Activated CD8-positive, alpha-beta memory T cell treated with anti-CD3 and anti-CD28 coated beads, Interleukin-2, amount 50 U/mL, for 48 hours (primary cell): ENCODE measurements at regions not wholly inside any gene's neighbourhood (a gene's known extent, or its start where the extent isn't known, plus 50 kb on each side); places are given as distances from the start of the nearest gene placed in this dataset.

Experiments
- DNase-seq: peaks from one replicate; pipeline ENCODE4 v3.0.0-alpha.2; 2020

- no peak for DNase-seq
Measured at GRCh38 chr6:10028222-10028621, 386.7 kb downstream of the TFAP2A start.

GRCh38 chr6:10019851-10020250, 395.0 kb downstream of the TFAP2A start:
- DNase-seq, result no peak

- DNase-seq, result no peak
Measured at GRCh38 chr6:10014557-10014956, 400.3 kb downstream of the TFAP2A start.

DNA sequence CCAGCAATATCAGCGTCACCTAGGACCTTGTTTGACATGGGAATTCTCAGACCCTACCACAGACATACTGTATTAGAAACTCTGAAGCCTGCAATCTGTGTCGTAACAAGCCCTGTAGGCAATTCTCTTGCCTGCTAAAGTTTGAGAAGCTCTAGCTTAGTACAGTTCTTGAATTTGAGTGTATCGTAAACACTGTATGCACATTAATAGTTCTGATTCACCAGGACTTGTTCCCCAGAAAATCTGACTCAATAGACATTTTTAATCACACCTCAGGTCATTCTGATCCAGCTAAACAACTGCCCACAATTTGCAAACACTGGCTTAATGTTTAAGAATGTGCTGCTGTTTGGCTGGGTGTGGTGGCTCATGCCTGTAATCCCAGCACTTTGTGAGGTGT, 414.3 kb downstream of the TFAP2A start:
- DNase-seq, result no peak

GRCh38 chr6:9999796-10000195, 415.1 kb downstream of the TFAP2A start:
- DNase-seq, result no peak

DNA sequence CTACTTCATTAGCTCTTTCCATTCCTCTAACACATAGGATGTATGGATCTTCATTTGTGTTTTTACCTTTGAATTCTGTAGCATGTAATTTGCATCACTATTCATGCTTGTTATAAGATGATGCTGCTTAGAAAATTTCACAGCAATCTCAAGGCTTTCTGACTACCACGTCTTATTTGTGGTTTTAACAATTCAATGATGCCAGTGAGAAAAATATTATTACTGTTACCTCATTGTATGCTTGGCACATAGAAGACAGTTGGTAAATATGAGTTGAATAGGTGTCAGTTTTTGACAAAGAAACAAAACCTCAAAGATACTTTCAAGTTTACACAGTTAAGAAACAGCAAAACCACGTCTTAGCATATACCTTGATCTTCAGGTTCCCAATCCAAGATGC, 428.6 kb downstream of the TFAP2A start:
- no peak for DNase-seq

GRCh38 chr6:9985481-9985880, 429.4 kb downstream of the TFAP2A start:
- DNase-seq, result no peak

- DNase-seq, result no peak
Measured at GRCh38 chr6:9984607-9985006, 430.3 kb downstream of the TFAP2A start.

DNA sequence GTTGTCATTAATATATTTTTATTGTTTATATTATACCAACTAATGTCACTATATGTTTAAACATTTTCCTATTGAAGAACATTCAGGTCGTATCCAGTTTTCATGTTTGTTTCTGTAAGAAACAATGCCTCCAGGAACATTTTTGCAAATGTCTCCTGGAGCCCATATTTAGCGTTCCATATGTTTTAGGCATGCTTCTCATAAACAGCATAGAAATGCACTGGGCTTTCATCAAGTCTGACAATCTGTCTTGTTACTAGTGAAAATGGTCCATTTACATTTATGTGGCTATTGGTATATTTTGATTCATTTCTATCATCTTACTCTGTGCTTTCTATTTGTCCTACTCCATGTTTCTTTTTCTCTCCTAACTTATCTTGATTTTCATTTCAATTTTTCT, 431.7 kb downstream of the TFAP2A start:
- DNase-seq, result no peak

GRCh38 chr6:9982215-9982614, 432.7 kb downstream of the TFAP2A start:
- DNase-seq, result no peak

DNA sequence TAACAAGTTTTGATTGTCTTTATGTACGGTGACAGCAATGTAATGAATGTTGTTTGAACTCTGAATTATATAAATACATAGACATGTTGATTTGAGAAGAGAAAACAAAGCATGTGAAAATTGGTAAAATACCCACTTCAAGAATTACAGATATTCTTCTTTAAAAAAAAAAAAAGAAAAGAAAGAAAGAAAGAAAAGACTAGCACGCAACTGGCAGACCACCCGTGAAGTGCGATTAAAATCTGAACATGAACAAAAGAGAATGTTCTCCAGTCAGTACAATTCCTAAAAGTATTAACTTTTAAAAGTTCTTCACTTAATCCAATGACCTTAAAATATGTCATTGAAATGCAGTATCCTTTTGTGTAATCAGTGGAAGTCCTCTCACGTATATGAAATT, 434.9 kb downstream of the TFAP2A start:
- no peak for DNase-seq

GRCh38 chr6:9978480-9978879, 436.4 kb downstream of the TFAP2A start:
- DNase-seq, result no peak

GRCh38 chr6:9977411-9977810, 437.5 kb downstream of the TFAP2A start:
- DNase-seq, result no peak

GRCh38 chr6:9961646-9962045, 453.2 kb downstream of the TFAP2A start:
- DNase-seq, result no peak

- DNase-seq, result no peak
Measured at GRCh38 chr6:9957215-9957759, 457.6 kb downstream of the TFAP2A start.

DNA sequence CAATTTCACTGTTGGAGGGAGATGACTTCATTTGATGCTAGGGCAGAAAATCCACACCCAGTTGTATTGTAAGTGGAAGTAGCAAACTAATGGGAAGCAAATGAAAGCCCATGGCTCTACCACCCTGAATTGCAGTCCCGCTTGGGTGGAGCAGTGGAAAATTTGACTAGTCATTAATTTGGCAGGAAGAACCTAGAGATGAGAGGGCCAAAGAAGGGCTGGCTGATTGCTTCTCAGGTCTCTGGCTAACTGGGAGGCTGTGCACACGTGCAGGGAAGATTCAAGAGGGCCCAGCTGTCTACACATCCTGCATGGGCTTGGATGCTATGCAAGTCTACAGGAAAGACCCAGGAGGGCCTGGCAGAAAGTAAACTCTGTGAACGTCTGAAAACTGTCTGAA, 466.2 kb downstream of the TFAP2A start:
- DNase-seq, result no peak

GRCh38 chr6:9943986-9944385, 470.9 kb downstream of the TFAP2A start:
- no peak for DNase-seq

DNA sequence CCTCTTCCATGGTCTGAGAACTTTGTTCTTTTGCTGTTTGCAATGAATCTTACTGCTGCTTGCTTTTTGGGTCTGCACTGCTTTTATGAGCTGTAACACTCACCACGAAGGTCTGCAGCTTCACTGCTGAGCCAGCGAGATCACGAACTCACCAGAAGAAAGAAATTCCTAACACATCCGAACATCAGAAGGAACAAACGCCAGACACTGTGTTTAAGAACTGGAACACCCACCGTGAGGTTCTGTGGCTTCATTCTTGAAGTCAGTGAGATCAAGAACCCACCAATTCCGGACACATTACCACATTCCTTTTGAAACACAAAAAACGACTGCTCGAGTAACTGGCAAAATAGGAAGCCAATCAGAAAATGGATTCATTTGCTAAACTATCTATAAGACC, 471.8 kb downstream of the TFAP2A start:
- no peak for DNase-seq

DNA sequence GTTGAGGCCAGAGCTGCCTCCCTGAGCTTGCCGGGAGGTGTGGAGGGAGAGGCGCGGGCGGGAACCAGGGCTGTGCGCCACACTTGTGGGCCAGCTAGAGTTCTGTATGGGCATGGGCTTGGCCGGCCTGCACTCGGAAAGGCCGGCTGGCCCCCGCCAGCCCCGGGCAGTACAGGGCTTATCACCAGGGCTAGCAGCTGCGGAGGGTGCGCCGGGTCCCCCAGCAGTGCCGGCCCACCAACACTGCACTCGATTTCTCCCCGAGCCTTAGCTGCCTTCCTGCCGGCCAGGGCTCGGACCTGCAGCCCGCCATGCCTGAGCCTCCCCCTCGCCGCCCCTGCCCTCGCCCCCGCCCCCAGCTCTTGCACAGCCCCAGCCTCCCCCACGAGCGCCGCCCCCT, 472.7 kb downstream of the TFAP2A start:
- DNase-seq, result no peak

GRCh38 chr6:9938801-9939200, 476.1 kb downstream of the TFAP2A start:
- no peak for DNase-seq

GRCh38 chr6:9937031-9937763, 477.7 kb downstream of the TFAP2A start:
- no peak for DNase-seq

- DNase-seq, result no peak
Measured at GRCh38 chr6:9936551-9936950, 478.3 kb downstream of the TFAP2A start.

DNA sequence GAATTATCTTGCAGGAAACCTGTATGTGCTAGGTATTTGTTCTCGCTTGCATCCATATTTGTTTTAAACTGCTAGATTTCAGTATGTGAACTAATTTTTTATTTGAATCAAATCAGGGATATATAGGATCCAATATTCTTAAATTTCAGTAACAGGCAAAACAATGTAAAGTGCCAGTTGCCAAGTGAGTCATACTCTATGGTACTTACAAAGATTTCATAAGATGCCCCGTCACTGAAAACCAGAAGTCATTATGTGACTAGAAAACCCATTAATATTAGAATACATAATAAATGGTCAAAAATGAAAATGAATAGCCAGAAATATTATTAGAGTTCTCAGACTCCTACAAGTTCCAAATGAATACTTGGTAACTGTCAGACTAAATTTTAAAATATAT, 481.2 kb downstream of the TFAP2A start:
- no peak for DNase-seq

DNA sequence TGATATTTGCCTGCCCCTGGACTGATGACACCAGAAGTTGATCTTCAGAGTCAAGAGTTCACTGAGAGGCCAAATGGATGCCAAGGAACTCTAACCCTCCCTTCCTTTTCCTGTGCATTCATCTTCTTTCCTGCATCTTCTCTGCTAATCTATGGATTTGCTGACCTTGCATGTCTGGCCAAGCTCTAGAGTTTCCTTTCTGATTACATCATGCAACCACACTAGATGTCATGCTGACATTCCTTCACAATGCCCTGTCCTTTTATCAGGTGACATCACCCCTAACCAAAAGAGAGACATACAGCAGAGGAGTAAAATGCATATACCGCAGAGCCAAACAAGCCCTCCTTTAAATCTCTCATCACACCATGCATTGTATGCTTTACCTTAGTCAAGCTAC, 487.6 kb downstream of the TFAP2A start:
- DNase-seq, result no peak

GRCh38 chr6:9924971-9925370, 489.9 kb downstream of the TFAP2A start:
- no peak for DNase-seq
